ENCODE measurements at regions not wholly inside any gene's neighbourhood (a gene's known extent, or its start where the extent isn't known, plus 50 kb on each side); places are given as distances from the start of the nearest gene placed in this dataset.

GRCh38 chr6:14228571-14228970 is 111.0 kb downstream of the CD83 start:
- Histone ChIP-seq H3K4me1 (ENCODE audit: insufficient read depth, low read length) (peaks cover 6% of the 10 kb centered on the region), H2AFZ (ENCODE audit: low read depth, low read length) (no peak overlapping the region), H3K79me2 (ENCODE audit: insufficient read depth, low read length) (no peaks in the 10 kb centered on the region), H3K9ac (ENCODE audit: low read length) (no peak overlapping the region), H3K27me3 (ENCODE audit: insufficient read depth, low read length) (no peaks in the 10 kb centered on the region), H3K9me3 (ENCODE audit: insufficient read depth, low read depth, low read length) (peaks cover 4% of the 10 kb centered on the region), H4K20me1 (ENCODE audit: insufficient read depth, low read length) (no peaks in the 10 kb centered on the region), H3K27ac (ENCODE audit: low read depth, low read length) (no peak overlapping the region), H3K36me3 (ENCODE audit: insufficient read depth, low read length) (no peaks in the 10 kb centered on the region), H3K4me2 (ENCODE audit: low read length) (no peak overlapping the region), H3K4me3 (ENCODE audit: insufficient read depth, low read depth, low read length) (no peak overlapping the region)
- TF ChIP-seq, protein P1, sequence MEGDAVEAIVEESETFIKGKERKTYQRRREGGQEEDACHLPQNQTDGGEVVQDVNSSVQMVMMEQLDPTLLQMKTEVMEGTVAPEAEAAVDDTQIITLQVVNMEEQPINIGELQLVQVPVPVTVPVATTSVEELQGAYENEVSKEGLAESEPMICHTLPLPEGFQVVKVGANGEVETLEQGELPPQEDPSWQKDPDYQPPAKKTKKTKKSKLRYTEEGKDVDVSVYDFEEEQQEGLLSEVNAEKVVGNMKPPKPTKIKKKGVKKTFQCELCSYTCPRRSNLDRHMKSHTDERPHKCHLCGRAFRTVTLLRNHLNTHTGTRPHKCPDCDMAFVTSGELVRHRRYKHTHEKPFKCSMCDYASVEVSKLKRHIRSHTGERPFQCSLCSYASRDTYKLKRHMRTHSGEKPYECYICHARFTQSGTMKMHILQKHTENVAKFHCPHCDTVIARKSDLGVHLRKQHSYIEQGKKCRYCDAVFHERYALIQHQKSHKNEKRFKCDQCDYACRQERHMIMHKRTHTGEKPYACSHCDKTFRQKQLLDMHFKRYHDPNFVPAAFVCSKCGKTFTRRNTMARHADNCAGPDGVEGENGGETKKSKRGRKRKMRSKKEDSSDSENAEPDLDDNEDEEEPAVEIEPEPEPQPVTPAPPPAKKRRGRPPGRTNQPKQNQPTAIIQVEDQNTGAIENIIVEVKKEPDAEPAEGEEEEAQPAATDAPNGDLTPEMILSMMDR (IDR thresholded peaks at IDR 0.05; ENCODE audit: insufficient read depth, low read depth, low read length): no peak
- no peak for TF ChIP-seq EZH2 (IDR thresholded peaks at IDR 0.05; ENCODE audit: insufficient read depth, low read length)
- H3K27me3 Mint-ChIP-seq (ENCODE audit: low read depth, unreplicated experiment): peaks cover 6% of the 10 kb centered on the region
- peak; percentile 47 for DNase-seq (ENCODE audit: low read depth)
- no peaks in the 10 kb centered on the region for H3K36me3 Mint-ChIP-seq (ENCODE audit: low read depth, unreplicated experiment)
- H3K9me3 Mint-ChIP-seq (ENCODE audit: unreplicated experiment): no peaks in the 10 kb centered on the region
- no peak overlapping the region for H3K27ac Mint-ChIP-seq (ENCODE audit: unreplicated experiment)
- peaks cover 24% of the 10 kb centered on the region for H3K4me1 Mint-ChIP-seq (ENCODE audit: low read depth, unreplicated experiment)
- FAIRE-seq: no peak
- H3K4me3 Mint-ChIP-seq (ENCODE audit: unreplicated experiment): no peak overlapping the region

GRCh38 chr6:14231071-14231483 is 113.5 kb downstream of the CD83 start:
- H3K4me3 ChIP-seq (ENCODE audit: insufficient read depth, low read depth, low read length): no peak overlapping the region
- no peak overlapping the region for H3K9ac ChIP-seq (ENCODE audit: low read length)
- Mint-ChIP-seq H3K4me3 (ENCODE audit: unreplicated experiment) (no peak overlapping the region), H3K9me3 (ENCODE audit: unreplicated experiment) (no peaks in the 10 kb centered on the region), H3K27me3 (ENCODE audit: low read depth, unreplicated experiment) (peaks cover 12% of the 10 kb centered on the region), H3K4me1 (ENCODE audit: low read depth, unreplicated experiment) (peaks cover 13% of the 10 kb centered on the region), H3K27ac (ENCODE audit: unreplicated experiment) (no peak overlapping the region), H3K36me3 (ENCODE audit: low read depth, unreplicated experiment) (no peaks in the 10 kb centered on the region)
- no peaks in the 10 kb centered on the region for H4K20me1 ChIP-seq (ENCODE audit: insufficient read depth, low read length)
- H3K4me1 ChIP-seq (ENCODE audit: insufficient read depth, low read length): peaks cover 6% of the 10 kb centered on the region
- no peaks in the 10 kb centered on the region for H3K79me2 ChIP-seq (ENCODE audit: insufficient read depth, low read length)
- no peak overlapping the region for H2AFZ ChIP-seq (ENCODE audit: low read depth, low read length)
- no peak for FAIRE-seq
- no peak overlapping the region for H3K27ac ChIP-seq (ENCODE audit: low read depth, low read length)
- H3K4me2 ChIP-seq (ENCODE audit: low read length): no peak overlapping the region
- no peaks in the 10 kb centered on the region for H3K27me3 ChIP-seq (ENCODE audit: insufficient read depth, low read length)
- no peak for TF ChIP-seq EZH2 (IDR thresholded peaks at IDR 0.05; ENCODE audit: insufficient read depth, low read length)
- TF ChIP-seq, protein P1 (IDR thresholded peaks at IDR 0.05; ENCODE audit: insufficient read depth, low read depth, low read length): no peak
- peaks cover 3% of the 10 kb centered on the region for H3K9me3 ChIP-seq (ENCODE audit: insufficient read depth, low read depth, low read length)
- no peak for DNase-seq (ENCODE audit: low read depth)
- H3K36me3 ChIP-seq (ENCODE audit: insufficient read depth, low read length): no peaks in the 10 kb centered on the region

DNA sequence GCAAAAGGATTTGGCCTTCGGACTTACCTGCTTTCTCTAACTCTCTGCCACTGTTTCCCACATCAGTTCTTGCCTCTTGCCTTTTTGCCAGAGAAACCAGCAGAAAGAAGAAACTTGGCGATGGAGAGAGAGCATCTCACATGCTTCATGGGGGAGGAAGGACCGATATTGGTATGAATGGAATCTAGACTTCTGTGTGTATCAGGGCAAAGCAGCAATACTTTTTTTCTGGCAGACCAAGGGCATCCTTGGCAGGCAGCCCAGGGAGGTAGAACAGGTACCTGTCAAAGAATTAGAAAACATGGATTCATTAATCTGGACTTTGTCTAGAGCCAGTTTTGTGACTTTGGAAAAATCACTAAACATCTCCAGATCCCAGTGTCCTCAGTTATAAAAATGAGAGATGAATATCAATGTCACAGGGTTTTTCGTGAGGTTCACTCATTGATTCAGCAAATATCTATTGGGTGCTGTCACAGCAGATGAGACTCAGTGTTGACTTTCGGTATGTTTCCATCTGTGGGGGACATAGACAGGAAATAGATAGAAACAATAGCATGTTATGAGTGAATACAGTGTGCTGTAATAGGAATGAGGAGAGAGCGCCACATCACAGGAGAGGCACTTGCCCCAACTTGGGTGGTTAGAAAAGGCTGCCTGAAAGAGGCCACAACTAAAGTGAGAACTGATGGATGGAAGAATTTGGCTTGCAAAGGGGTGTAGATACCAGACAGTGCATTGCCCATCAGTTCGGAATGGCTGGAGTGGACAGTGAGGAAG is 114.1 kb downstream of the CD83 start:
- TF ChIP-seq, protein P1 (IDR thresholded peaks at IDR 0.05; ENCODE audit: insufficient read depth, low read depth, low read length): no peak
- TF ChIP-seq EZH2 (IDR thresholded peaks at IDR 0.05; ENCODE audit: insufficient read depth, low read length): no peak
- Histone ChIP-seq H3K4me2 (ENCODE audit: low read length) (peak overlapping the region; percentile 1), H2AFZ (ENCODE audit: low read depth, low read length) (no peak overlapping the region), H3K9me3 (ENCODE audit: insufficient read depth, low read depth, low read length) (no peaks in the 10 kb centered on the region), H4K20me1 (ENCODE audit: insufficient read depth, low read length) (no peaks in the 10 kb centered on the region), H3K27ac (ENCODE audit: low read depth, low read length) (no peak overlapping the region), H3K36me3 (ENCODE audit: insufficient read depth, low read length) (no peaks in the 10 kb centered on the region), H3K79me2 (ENCODE audit: insufficient read depth, low read length) (no peaks in the 10 kb centered on the region), H3K27me3 (ENCODE audit: insufficient read depth, low read length) (peaks cover 2% of the 10 kb centered on the region), H3K4me1 (ENCODE audit: insufficient read depth, low read length) (peaks cover 6% of the 10 kb centered on the region), H3K9ac (ENCODE audit: low read length) (no peak overlapping the region), H3K4me3 (ENCODE audit: insufficient read depth, low read depth, low read length) (no peak overlapping the region)
- peaks cover 3% of the 10 kb centered on the region for H3K36me3 Mint-ChIP-seq (ENCODE audit: low read depth, unreplicated experiment)
- DNase-seq (ENCODE audit: low read depth) (no peak), FAIRE-seq (no peak)
- H3K27me3 Mint-ChIP-seq (ENCODE audit: low read depth, unreplicated experiment): peaks cover 18% of the 10 kb centered on the region
- peaks cover 13% of the 10 kb centered on the region for H3K4me1 Mint-ChIP-seq (ENCODE audit: low read depth, unreplicated experiment)
- H3K9me3 Mint-ChIP-seq (ENCODE audit: unreplicated experiment): no peaks in the 10 kb centered on the region
- H3K27ac Mint-ChIP-seq (ENCODE audit: unreplicated experiment): no peak overlapping the region
- H3K4me3 Mint-ChIP-seq (ENCODE audit: unreplicated experiment): peak overlapping the region; percentile 47
